GM23338 (cell line): ENCODE measurements at regions not wholly inside any gene's neighbourhood (a gene's known extent, or its start where the extent isn't known, plus 50 kb on each side); places are given as distances from the start of the nearest gene placed in this dataset.

Source experiments
- ATAC-seq: fragments of 200-7000 bp; cut with Tn5 transposase; 3 replicates; pipeline ENCODE4 v1.9.1; 2020
- DNase-seq: peaks from one replicate; pipeline ENCODE4 v3.0.0-alpha.2; 2015; ENCODE audit warnings: low spot score
- H2AFZ ChIP-seq: fragments of 200-600 bp; sonication (generic); 2 replicates; pipeline ENCODE4 v1.8.0; 2016; ENCODE audit warnings: antibody characterized with exemption, mild to moderate bottlenecking, moderate library complexity
- H3F3A ChIP-seq: fragments of 200-600 bp; sonication (generic); replicated peaks from 2 replicates; pipeline ENCODE4 v1.8.0; 2017; ENCODE audit warnings: antibody characterized with exemption, mixed run types, low read depth
- H3K27ac ChIP-seq: fragments of 200-600 bp; sonication (generic); 2 replicates; pipeline ENCODE4 v1.6.1; 2016; ENCODE audit warnings: low read depth
- H3K27me3 ChIP-seq: fragments of 200-600 bp; sonication (generic); 2 replicates; pipeline ENCODE4 v1.8.0; 2016; ENCODE audit warnings: mild to moderate bottlenecking, mixed run types, moderate library complexity; ENCODE audit not compliant: insufficient read depth
- H3K36me3 ChIP-seq: fragments of 200-600 bp; sonication (generic); 2 replicates; pipeline ENCODE4 v1.8.0; 2016; ENCODE audit warnings: mild to moderate bottlenecking; ENCODE audit not compliant: insufficient read depth
- H3K4me1 ChIP-seq: fragments of 200-600 bp; sonication (generic); 2 replicates; pipeline ENCODE4 v1.8.0; 2016; ENCODE audit warnings: mild to moderate bottlenecking, moderate library complexity; ENCODE audit not compliant: insufficient read depth
- H3K4me2 ChIP-seq: fragments of 200-600 bp; sonication (generic); 2 replicates; pipeline ENCODE4 v1.7.1; 2017; ENCODE audit warnings: mixed run types
- H3K4me3 ChIP-seq: fragments of 200-600 bp; sonication (generic); 2 replicates; pipeline ENCODE4 v1.6.1; 2016; ENCODE audit warnings: mixed run types
- H3K79me2 ChIP-seq: fragments of 200-600 bp; sonication (generic); replicated peaks from 2 replicates; pipeline ENCODE4 v1.8.0; 2017; ENCODE audit warnings: mild to moderate bottlenecking; ENCODE audit not compliant: insufficient read depth
- H3K9me2 ChIP-seq: fragments of 200-600 bp; sonication (generic); 2 replicates; pipeline ENCODE4 v1.8.0; 2017; ENCODE audit not compliant: insufficient read depth
- H4K20me1 ChIP-seq: fragments of 200-600 bp; sonication (generic); replicated peaks from 2 replicates; pipeline ENCODE4 v1.8.0; 2017; ENCODE audit warnings: mild to moderate bottlenecking; ENCODE audit not compliant: insufficient read depth
- H3K27ac Mint-ChIP-seq: 2 replicates; pipeline ENCODE4 v1.8.0; 2020; ENCODE audit warnings: inconsistent platforms, mild to moderate bottlenecking, moderate library complexity, mixed read lengths
- H3K27me3 Mint-ChIP-seq: 3 replicates; pipeline ENCODE4 v1.8.0; 2022; ENCODE audit warnings: low read depth, mild to moderate bottlenecking, moderate library complexity, mixed read lengths, inconsistent platforms; ENCODE audit not compliant: insufficient read depth, poor library complexity
- H3K36me3 Mint-ChIP-seq: 3 replicates; pipeline ENCODE4 v1.8.0; 2021; ENCODE audit warnings: low read depth, mild to moderate bottlenecking, inconsistent platforms, moderate library complexity, mixed read lengths
- H3K4me1 Mint-ChIP-seq: 3 replicates; pipeline ENCODE4 v1.8.0; 2020; ENCODE audit warnings: mild to moderate bottlenecking, inconsistent platforms, mixed read lengths
- H3K4me3 Mint-ChIP-seq: 3 replicates; pipeline ENCODE4 v1.8.0; 2021; ENCODE audit warnings: moderate library complexity, mild to moderate bottlenecking, inconsistent platforms, mixed read lengths
- H3K9me3 Mint-ChIP-seq: 3 replicates; pipeline ENCODE4 v1.8.0; 2020; ENCODE audit warnings: moderate library complexity, mild to moderate bottlenecking, inconsistent platforms, mixed read lengths
- CREB1 ChIP-seq: fragments of 250-450 bp; sonication (Bioruptor Pico); IDR thresholded peaks from 2 replicates; pipeline ENCODE4 v1.5.0; 2020; ENCODE audit warnings: low read depth, mild to moderate bottlenecking, moderate library complexity
- CTCF ChIP-seq, 2 experiments: fragments of 200-600 bp in 1 of 2; sonication (generic) in 1 of 2; conservative IDR thresholded peaks; 2 replicates each; pipeline versions ENCODE4 v1.5.1 to v1.6.1; 2016 to 2017; ENCODE audit warnings: antibody characterized with exemption in 2 of 2, low read depth in 2 of 2, mild to moderate bottlenecking in 2 of 2, moderate library complexity in 1 of 2
- ETS1 ChIP-seq: IDR thresholded peaks from 2 replicates; pipeline ENCODE4 v1.6.1; 2016; ENCODE audit warnings: antibody characterized with exemption
- EZH2 ChIP-seq: fragments of 200-600 bp; sonication (generic); IDR thresholded peaks from one replicate; pipeline ENCODE4 v1.8.0; 2017; ENCODE audit warnings: antibody characterized with exemption, mild to moderate bottlenecking, low read depth; ENCODE audit not compliant: unreplicated experiment
- EZH2phosphoT487 ChIP-seq: fragments of 200-600 bp; sonication (generic); IDR thresholded peaks from one replicate; pipeline ENCODE4 v1.8.1; 2018; ENCODE audit warnings: antibody characterized with exemption; ENCODE audit not compliant: unreplicated experiment
- JUNB ChIP-seq: IDR thresholded peaks from one replicate; pipeline ENCODE4 v1.6.1; 2016; ENCODE audit warnings: antibody characterized with exemption; ENCODE audit not compliant: unreplicated experiment
- NANOG ChIP-seq: IDR thresholded peaks from 2 replicates; pipeline ENCODE4 v1.6.1; 2016; ENCODE audit warnings: antibody characterized with exemption, borderline replicate concordance
- POLR2AphosphoS5 ChIP-seq: IDR thresholded peaks from 2 replicates; pipeline ENCODE4 v1.6.1; 2016; ENCODE audit warnings: antibody characterized with exemption, low read depth
- REST ChIP-seq: IDR thresholded peaks from one replicate; pipeline ENCODE4 v1.6.1; 2018; ENCODE audit warnings: antibody characterized with exemption; ENCODE audit not compliant: unreplicated experiment
- STAT1 ChIP-seq: IDR thresholded peaks from one replicate; pipeline ENCODE4 v1.6.1; 2016; ENCODE audit warnings: antibody characterized with exemption; ENCODE audit not compliant: unreplicated experiment
- ZNF114 ChIP-seq: fragments of 250-450 bp; sonication (Bioruptor Pico); IDR thresholded peaks from 2 replicates; pipeline ENCODE4 v1.5.0; 2020; ENCODE audit warnings: mild to moderate bottlenecking, moderate library complexity
- ZNF331 ChIP-seq: fragments of 250-450 bp; sonication (Bioruptor Pico); IDR thresholded peaks from 2 replicates; pipeline ENCODE4 v1.5.0; 2020; ENCODE audit warnings: low read depth, mild to moderate bottlenecking, moderate library complexity
- ZNF462 ChIP-seq: fragments of 250-450 bp; sonication (Bioruptor Pico); IDR thresholded peaks from 2 replicates; pipeline ENCODE4 v1.5.0; 2020; ENCODE audit warnings: mild to moderate bottlenecking, moderate library complexity

- H3K27ac ChIP-seq = no peak overlapping the region
- ATAC-seq (no peak), DNase-seq (no peak)
- Mint-ChIP-seq H3K9me3 (peaks cover 6% of the 10 kb centered on the region; the same call in 1 of the 3 replicates), H3K36me3 (no peaks in the 10 kb centered on the region; the same call in 2 of the 3 replicates), H3K27ac (no peak overlapping the region), H3K4me3 (no peak overlapping the region), H3K27me3 (peaks cover 8% of the 10 kb centered on the region), H3K4me1 (peaks cover 31% of the 10 kb centered on the region)
- no peak overlapping the region for H3K4me2 ChIP-seq
- no peaks in the 10 kb centered on the region for H3K79me2 ChIP-seq
- peaks cover 28% of the 10 kb centered on the region for H3K4me1 ChIP-seq
- H3K4me3 ChIP-seq = no peak overlapping the region
- H3F3A ChIP-seq = no peaks in the 10 kb centered on the region
- TF ChIP-seq EZH2 (no peak), NANOG (no peak), ZNF114 (no peak), STAT1 (no peak), POLR2AphosphoS5 (no peak), EZH2phosphoT487 (no peak), ETS1 (no peak), CTCF (conservative IDR thresholded peaks at IDR 0.05; ENCODE audit: low read depth in 2 of 2) (no peak), ZNF462 (no peak), REST (no peak), JUNB (no peak), ZNF331 (CRISPR knock-in tag) (no peak), CREB1 (no peak)
- H3K27me3 ChIP-seq = peaks cover 10% of the 10 kb centered on the region
- no peaks in the 10 kb centered on the region for H4K20me1 ChIP-seq
- H3K36me3 ChIP-seq = no peaks in the 10 kb centered on the region
- no peak overlapping the region for H2AFZ ChIP-seq
- peaks cover 14% of the 10 kb centered on the region for H3K9me2 ChIP-seq
These were observed 65.9 kb upstream of the TCF7L2 start for GRCh38 chr10:112884179-112884504.
